HG03280 (cell line): ENCODE measurements at regions not wholly inside any gene's neighbourhood (a gene's known extent, or its start where the extent isn't known, plus 50 kb on each side); places are given as distances from the start of the nearest gene placed in this dataset.

Source experiments
- ATAC-seq: cut with Tn5 transposase; IDR thresholded peaks from one replicate; pipeline ENCODE4 v1.9.1; 2021; ENCODE audit warnings: mild to moderate bottlenecking, moderate library complexity; ENCODE audit not compliant: unreplicated experiment

GRCh38 chr2:237213315-237214022 is 127.8 kb downstream of the COPS8 start:
- no peak for ATAC-seq

- ATAC-seq = no peak
Measured at GRCh38 chr2:237214030-237214675, 128.5 kb downstream of the COPS8 start.

- no peak for ATAC-seq
Measured at GRCh38 chr2:237214963-237215362, 129.3 kb downstream of the COPS8 start.

- no peak for ATAC-seq
Measured at GRCh38 chr2:237217995-237218616, 132.4 kb downstream of the COPS8 start.

DNA sequence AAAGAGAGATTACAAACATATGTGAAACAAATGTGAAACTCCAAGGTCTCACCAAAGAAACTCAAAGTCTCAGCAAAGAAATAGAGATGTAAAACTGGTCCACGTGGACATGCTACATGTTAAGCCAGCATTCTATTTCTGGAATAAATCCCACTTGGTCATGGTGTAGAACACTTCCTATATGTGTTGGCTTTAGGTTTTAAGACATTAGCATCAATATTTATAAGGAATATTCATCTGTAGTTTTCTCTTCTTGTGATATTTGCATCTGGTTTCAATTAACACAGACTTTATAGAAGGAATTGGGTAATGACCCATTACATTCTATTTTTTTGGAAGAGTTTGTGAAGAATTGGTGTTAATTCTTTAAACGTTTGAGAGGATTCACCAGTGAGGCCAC is 133.1 kb downstream of the COPS8 start:
- ATAC-seq = no peak

DNA sequence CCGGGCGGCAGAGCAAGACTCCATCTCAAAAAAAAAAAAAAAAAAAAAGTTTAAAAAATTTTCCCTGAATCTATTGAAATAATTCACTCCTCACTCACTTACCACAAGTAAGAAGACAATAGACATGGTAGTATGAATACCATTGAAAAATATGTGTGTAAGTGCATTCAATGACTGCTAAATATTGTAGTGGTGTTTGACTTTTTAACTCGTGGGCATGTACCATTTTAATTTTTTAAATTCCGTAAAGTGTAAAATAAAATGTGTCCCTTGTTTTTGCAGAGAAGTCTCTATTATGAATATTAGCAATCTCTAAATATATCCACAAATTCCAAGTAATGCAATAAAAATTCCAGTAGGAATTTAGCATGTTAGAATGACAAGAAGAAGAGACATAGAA is 134.1 kb downstream of the COPS8 start:
- no peak for ATAC-seq

GRCh38 chr2:237221443-237221842 is 135.8 kb downstream of the COPS8 start:
- no peak for ATAC-seq

- ATAC-seq = no peak
Measured at GRCh38 chr2:237222178-237222577, 136.5 kb downstream of the COPS8 start.

DNA sequence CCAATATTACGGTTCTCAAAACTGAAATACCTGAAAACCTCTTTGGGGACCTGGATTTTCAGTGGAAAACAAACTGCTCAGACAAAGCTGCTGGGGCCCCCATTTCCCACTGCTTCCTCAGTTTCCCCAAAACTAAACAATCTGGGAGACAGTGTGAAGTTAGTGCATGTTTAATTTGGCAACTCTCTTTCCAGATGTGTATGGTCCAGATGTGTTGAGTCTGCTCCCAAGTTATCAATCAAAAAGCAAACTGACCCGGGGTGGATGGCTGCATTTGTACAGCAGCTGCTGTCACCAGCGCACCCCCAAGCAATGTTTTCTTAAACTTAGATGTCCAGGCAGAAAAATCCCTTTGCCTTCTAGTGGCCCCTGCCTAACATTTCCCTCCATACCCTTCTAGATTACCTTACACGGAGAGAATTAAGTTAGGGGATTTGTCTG is 136.9 kb downstream of the COPS8 start:
- ATAC-seq = no peak

DNA sequence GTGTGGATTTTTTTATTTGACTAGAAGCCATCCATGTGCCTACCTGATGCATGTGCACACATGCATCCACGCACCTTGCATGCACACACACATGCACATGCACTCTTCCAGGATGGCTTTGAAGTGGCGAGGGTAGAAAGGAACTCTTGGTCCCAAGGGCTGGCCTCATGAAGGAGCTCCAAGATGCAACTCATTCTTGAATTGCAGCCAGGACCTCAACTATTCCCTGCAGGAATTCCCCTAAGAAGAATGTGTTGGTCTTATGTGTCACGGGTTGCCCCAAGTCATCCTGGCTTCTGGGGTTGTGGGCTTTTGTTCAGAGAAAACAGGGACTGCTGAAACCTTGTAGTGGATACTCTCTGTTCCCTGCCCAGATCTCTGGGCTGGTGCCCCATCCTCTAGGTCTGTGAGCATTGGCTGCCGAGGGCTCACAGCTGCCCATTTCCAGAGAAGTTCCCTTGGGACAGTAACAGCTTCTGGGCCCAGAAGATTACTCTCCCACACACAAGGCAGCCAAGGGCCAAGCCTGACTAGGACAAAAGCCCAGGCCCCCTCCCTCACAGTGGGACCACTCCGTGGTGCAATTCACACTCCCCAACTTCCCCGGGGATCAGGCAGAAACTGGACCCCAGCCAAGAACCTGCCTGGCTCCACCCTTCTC is 137.6 kb downstream of the COPS8 start:
- no peak for ATAC-seq

DNA sequence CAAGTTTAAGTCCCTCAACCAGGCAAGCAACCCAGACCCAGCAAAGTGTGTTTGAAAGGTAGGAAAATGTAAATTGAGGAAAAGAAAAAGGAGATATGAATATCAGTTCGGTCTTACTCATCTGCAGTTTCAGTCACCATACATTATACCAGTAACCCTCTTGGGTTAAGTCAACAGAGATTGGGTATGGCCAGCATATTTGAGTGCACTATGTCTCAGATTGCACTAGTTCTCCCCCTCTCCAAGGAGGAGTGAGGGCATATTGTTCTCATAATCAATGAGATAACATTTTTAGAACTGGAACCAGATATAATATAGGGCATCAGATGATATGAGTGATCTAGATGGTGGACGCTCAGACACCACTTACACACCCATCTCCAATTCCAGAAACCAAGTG is 141.5 kb downstream of the COPS8 start:
- no peak for ATAC-seq

GRCh38 chr2:237227592-237228280 is 142.0 kb downstream of the COPS8 start:
- ATAC-seq = no peak

DNA sequence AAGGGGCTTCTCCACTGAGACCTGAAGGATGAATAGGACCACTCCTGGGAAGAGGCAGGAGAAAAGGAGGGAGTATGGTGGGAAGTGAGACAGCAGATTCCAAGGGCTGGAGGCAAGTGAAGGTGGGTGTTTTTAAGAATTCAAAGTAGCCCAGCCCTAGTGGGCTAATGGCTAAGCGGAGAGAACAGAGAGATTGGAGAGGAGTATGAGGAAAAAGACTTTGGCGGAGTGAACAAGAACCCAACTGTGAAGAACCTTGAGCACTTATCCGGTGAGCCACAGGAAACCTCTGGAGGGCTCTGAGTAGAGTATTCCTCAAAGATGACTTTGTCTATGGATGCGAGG is 142.6 kb downstream of the COPS8 start:
- no peak for ATAC-seq

DNA sequence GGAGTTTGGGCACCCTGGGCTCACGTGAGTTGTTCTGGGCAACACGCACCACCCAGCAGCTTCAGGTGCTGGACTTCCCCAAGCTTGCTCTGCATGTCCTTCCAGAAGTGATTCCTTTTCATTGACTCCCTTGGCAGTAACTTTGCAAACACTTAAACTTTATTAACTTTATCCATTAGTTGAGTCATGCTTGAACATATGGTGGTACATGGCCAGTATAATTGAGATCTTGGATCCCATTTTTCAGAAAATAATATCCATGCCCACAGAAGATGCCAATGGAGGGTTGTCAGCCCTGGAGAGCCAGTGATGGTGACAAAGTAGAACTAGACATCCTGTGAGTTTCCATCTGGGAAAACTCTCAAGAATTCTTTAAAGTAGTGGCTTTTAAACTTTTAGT is 144.2 kb downstream of the COPS8 start:
- ATAC-seq = no peak

DNA sequence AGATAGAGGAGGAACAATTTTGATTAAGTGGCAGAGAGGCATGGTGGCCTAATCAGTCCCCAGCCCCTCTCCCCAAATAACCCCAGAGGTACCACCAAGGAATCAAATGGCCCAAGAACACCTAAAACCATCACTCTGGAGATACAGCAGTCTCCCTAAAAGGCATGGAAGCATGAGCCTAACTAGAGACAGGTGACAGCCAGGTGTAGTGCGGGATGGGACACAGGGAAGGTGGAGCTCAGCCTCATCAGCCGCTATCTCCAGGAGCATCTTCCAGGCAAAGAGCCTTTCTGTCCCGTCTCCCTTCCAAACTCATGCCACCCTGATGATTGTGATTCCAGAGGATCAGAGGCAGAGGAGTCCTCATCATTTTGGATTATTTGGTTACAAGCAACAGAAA is 144.7 kb downstream of the COPS8 start:
- no peak for ATAC-seq

- ATAC-seq = no peak
Measured at GRCh38 chr2:237231593-237231992, 145.9 kb downstream of the COPS8 start.

DNA sequence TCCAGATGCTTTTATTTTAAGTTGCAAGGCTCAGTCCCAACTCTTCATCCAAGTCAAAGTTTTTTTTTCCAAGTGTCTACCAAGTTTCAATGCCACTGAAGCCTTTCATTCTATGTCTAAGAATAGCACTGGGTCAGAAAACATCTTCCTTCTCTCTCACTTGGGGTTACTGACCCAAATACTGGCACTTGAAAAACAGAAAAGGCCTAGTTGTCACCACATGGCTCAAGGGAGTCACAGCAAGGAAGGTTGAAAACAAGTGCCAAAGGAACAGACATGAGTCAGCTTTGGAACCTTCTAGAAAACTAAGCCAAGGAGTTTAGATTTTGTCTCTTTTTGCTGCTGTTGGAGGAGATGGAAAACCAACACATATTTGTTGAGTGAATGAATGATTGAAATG is 146.5 kb downstream of the COPS8 start:
- no peak for ATAC-seq

- ATAC-seq = no peak
Measured at GRCh38 chr2:237234268-237234667, 148.6 kb downstream of the COPS8 start.

- ATAC-seq = no peak
Measured at GRCh38 chr2:237235383-237236095, 149.8 kb downstream of the COPS8 start.

- no peak for ATAC-seq
Measured at GRCh38 chr2:237236188-237236587, 150.5 kb downstream of the COPS8 start.

DNA sequence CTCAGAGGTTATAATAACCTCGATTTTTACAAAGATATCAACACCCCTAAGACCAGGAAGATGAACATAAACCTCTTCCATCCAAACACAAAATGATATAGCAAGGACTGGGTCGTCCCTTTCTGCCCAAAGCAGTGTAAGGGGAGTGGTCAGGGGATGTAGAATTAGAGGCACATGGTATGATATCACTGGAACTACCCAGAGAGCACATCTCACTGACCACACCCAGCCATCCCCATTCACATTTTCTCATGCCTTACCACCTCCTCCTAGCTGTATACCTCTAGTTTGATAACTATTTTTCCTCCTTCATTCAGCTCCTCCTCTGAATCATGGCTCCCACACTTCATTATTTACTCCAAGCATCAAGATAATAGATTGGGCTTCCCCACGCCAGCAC is 152.6 kb downstream of the COPS8 start:
- no peak for ATAC-seq
